ENCODE measurements at regions not wholly inside any gene's neighbourhood (a gene's known extent, or its start where the extent isn't known, plus 50 kb on each side); places are given as distances from the start of the nearest gene placed in this dataset.

DNA sequence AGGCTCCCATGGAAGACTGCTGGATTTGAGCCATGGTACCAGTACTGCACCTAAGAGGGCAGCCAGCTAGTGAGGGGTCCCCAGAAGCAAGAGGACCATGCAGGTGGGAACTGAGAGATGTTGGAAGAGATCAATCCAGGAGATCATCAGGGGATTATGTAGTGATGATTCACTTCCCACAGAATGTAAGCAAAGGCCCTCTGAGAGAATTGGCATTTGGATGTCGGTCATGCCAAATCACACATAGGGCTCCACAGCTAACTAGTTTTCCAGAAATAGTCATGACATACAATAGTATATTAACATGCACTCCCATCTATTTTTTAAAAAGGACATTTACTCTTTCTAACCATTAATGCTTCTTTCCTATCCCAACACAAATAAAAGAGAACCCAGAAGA, 112.5 kb downstream of the RASGEF1B start:
- H3K27ac ChIP-seq: no peak overlapping the region
- H3K4me1 ChIP-seq (ENCODE audit: insufficient read depth): peaks cover 2% of the 10 kb centered on the region
- no peak overlapping the region for H2AFZ ChIP-seq
- H3K4me2 ChIP-seq: no peak overlapping the region
- WGBS (ENCODE audit: low lambda C conversion rate, missing lambda C conversion rate): 100% methylated on average over 1 of the region's 1 CpG
- DNase-seq (ENCODE audit: low spot score): no peak
- H3K36me3 ChIP-seq (replicated peaks; ENCODE audit: insufficient read depth, low read depth): no peaks in the 10 kb centered on the region
- H3K9me3 ChIP-seq (ENCODE audit: low read depth): no peaks in the 10 kb centered on the region
- no peak for TF ChIP-seq EZH2 (IDR thresholded peaks at IDR 0.05; ENCODE audit: borderline replicate concordance)
- TF ChIP-seq EZH2phosphoT487 (IDR thresholded peaks at IDR 0.05; ENCODE audit: low read depth, severe bottlenecking, unreplicated experiment): no peak
- TF ChIP-seq, protein P1, sequence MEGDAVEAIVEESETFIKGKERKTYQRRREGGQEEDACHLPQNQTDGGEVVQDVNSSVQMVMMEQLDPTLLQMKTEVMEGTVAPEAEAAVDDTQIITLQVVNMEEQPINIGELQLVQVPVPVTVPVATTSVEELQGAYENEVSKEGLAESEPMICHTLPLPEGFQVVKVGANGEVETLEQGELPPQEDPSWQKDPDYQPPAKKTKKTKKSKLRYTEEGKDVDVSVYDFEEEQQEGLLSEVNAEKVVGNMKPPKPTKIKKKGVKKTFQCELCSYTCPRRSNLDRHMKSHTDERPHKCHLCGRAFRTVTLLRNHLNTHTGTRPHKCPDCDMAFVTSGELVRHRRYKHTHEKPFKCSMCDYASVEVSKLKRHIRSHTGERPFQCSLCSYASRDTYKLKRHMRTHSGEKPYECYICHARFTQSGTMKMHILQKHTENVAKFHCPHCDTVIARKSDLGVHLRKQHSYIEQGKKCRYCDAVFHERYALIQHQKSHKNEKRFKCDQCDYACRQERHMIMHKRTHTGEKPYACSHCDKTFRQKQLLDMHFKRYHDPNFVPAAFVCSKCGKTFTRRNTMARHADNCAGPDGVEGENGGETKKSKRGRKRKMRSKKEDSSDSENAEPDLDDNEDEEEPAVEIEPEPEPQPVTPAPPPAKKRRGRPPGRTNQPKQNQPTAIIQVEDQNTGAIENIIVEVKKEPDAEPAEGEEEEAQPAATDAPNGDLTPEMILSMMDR (IDR thresholded peaks at IDR 0.05; ENCODE audit: poor library complexity): no peak
- no peaks in the 10 kb centered on the region for H3K79me2 ChIP-seq
- H3K4me3 ChIP-seq: no peak overlapping the region
- H3K27me3 ChIP-seq: no peaks in the 10 kb centered on the region
- no peaks in the 10 kb centered on the region for H4K20me1 ChIP-seq (ENCODE audit: insufficient read depth, poor library complexity, severe bottlenecking)
- no peaks in the 10 kb centered on the region for H3K9me2 ChIP-seq (replicated peaks; ENCODE audit: insufficient read depth)

DNA sequence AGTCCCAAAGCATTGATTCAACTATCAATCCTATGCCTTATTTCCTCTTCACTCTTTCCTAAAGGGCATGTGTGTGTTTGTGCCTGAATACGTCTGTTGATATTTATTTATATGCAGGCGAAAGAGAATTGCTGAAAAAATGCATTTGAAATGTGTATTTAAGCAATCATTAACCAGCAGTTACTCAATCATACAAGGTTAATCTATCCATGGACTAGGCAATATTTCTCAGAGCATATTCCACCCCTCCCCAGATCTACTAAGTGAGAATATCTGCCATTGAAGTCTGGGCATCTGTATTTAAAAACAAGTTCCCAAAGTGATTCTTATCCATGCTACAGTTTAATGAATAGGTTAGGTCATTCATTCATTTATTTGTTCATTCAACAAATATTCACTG, 113.6 kb downstream of the RASGEF1B start:
- H3K9me3 ChIP-seq (ENCODE audit: low read depth): no peaks in the 10 kb centered on the region
- H3K4me2 ChIP-seq: no peak overlapping the region
- no peaks in the 10 kb centered on the region for H3K36me3 ChIP-seq (replicated peaks; ENCODE audit: insufficient read depth, low read depth)
- WGBS (ENCODE audit: low lambda C conversion rate, missing lambda C conversion rate): 62% methylated on average over 2 of the region's 2 CpGs
- no peaks in the 10 kb centered on the region for H4K20me1 ChIP-seq (ENCODE audit: insufficient read depth, poor library complexity, severe bottlenecking)
- TF ChIP-seq EZH2 (IDR thresholded peaks at IDR 0.05; ENCODE audit: borderline replicate concordance) (no peak), EZH2phosphoT487 (IDR thresholded peaks at IDR 0.05; ENCODE audit: low read depth, severe bottlenecking, unreplicated experiment) (no peak)
- TF ChIP-seq, protein P1 (IDR thresholded peaks at IDR 0.05; ENCODE audit: poor library complexity): no peak
- H2AFZ ChIP-seq: no peak overlapping the region
- H3K27me3 ChIP-seq: no peaks in the 10 kb centered on the region
- no peak overlapping the region for H3K27ac ChIP-seq
- no peak overlapping the region for H3K4me3 ChIP-seq
- H3K9me2 ChIP-seq (replicated peaks; ENCODE audit: insufficient read depth): no peaks in the 10 kb centered on the region
- no peaks in the 10 kb centered on the region for H3K79me2 ChIP-seq
- no peak for DNase-seq (ENCODE audit: low spot score)
- H3K4me1 ChIP-seq (ENCODE audit: insufficient read depth): peaks cover 2% of the 10 kb centered on the region

DNA sequence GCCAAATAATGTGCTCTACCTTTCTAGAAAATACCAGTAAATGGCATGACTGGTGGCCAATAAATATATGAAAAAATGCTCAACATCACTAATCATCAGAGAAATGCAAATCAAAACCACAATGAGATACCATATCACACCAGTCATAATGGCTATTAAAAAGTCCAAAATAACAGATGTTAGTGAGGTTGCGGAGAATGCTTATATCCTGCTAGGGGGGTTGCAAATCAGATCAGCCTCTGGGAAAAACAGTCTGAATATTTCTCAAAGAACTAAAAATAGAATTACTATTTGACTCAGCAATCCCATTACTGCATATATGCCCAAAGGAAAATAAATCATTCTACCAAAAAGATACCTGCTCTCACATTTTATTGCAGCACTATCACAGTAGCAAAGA, 115.1 kb downstream of the RASGEF1B start:
- Histone ChIP-seq H3K4me1 (ENCODE audit: insufficient read depth) (peaks cover 2% of the 10 kb centered on the region), H3K36me3 (replicated peaks; ENCODE audit: insufficient read depth, low read depth) (no peaks in the 10 kb centered on the region), H3K9me2 (replicated peaks; ENCODE audit: insufficient read depth) (no peaks in the 10 kb centered on the region), H3K27me3 (no peaks in the 10 kb centered on the region), H3K4me3 (no peak overlapping the region), H3K27ac (no peak overlapping the region), H2AFZ (no peak overlapping the region), H3K79me2 (no peaks in the 10 kb centered on the region), H3K4me2 (no peak overlapping the region), H4K20me1 (ENCODE audit: insufficient read depth, poor library complexity, severe bottlenecking) (no peaks in the 10 kb centered on the region), H3K9me3 (ENCODE audit: low read depth) (no peaks in the 10 kb centered on the region)
- TF ChIP-seq EZH2phosphoT487 (IDR thresholded peaks at IDR 0.05; ENCODE audit: low read depth, severe bottlenecking, unreplicated experiment) (no peak), EZH2 (IDR thresholded peaks at IDR 0.05; ENCODE audit: borderline replicate concordance) (no peak)
- TF ChIP-seq, protein P1 (IDR thresholded peaks at IDR 0.05; ENCODE audit: poor library complexity): no peak
- 97% methylated on average over 1 of the region's 1 CpG for WGBS (ENCODE audit: low lambda C conversion rate, missing lambda C conversion rate)
- no peak for DNase-seq (ENCODE audit: low spot score)

DNA sequence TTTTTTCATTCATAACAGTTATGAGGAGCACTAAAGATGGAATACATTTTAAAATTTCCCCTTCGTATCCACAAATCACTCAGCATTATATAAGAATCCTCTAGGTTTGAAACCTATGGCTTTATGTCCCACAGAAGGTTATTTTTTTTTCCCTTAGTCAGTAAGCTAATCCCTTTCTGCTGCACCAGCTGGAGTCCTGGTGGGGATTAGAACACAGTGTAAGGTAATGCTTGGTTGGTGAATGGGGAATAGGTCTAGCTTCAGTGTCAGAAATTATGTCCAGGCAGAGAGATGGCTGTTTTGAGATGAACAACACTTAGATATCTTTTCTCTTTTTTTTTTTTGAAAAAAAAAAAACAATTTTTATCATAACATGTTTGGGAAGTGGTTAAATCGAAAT, 116.6 kb downstream of the RASGEF1B start:
- TF ChIP-seq EZH2 (IDR thresholded peaks at IDR 0.05; ENCODE audit: borderline replicate concordance): no peak
- TF ChIP-seq, protein P1 (IDR thresholded peaks at IDR 0.05; ENCODE audit: poor library complexity): no peak
- no peak for TF ChIP-seq EZH2phosphoT487 (IDR thresholded peaks at IDR 0.05; ENCODE audit: low read depth, severe bottlenecking, unreplicated experiment)
- Histone ChIP-seq H3K79me2 (no peaks in the 10 kb centered on the region), H3K4me2 (no peak overlapping the region), H3K9me2 (replicated peaks; ENCODE audit: insufficient read depth) (no peaks in the 10 kb centered on the region), H2AFZ (no peak overlapping the region), H3K9me3 (ENCODE audit: low read depth) (no peaks in the 10 kb centered on the region), H4K20me1 (ENCODE audit: insufficient read depth, poor library complexity, severe bottlenecking) (no peaks in the 10 kb centered on the region), H3K27ac (no peak overlapping the region), H3K27me3 (no peaks in the 10 kb centered on the region), H3K4me3 (no peak overlapping the region), H3K36me3 (replicated peaks; ENCODE audit: insufficient read depth, low read depth) (no peaks in the 10 kb centered on the region), H3K4me1 (ENCODE audit: insufficient read depth) (peaks cover 2% of the 10 kb centered on the region)
- 91% methylated on average over 2 of the region's 2 CpGs for WGBS (ENCODE audit: low lambda C conversion rate, missing lambda C conversion rate)
- no peak for DNase-seq (ENCODE audit: low spot score)
